Suprapubic skin (tissue), 3 donors: ENCODE measurements at regions not wholly inside any gene's neighbourhood (a gene's known extent, or its start where the extent isn't known, plus 50 kb on each side); places are given as distances from the start of the nearest gene placed in this dataset.

Source experiments
- CTCF ChIP-seq, 2 donors: fragments of 200-600 bp in 1 of 2; fragments of 450-650 bp in 1 of 2; sonication (generic) in 1 of 2; IDR thresholded peaks; one replicate each; pipeline ENCODE4 v1.5.1; 2016 to 2019; ENCODE audit warnings: antibody characterized with exemption in 2 of 2, mild to moderate bottlenecking in 1 of 2, moderate library complexity in 1 of 2
- POLR2A ChIP-seq, 2 donors: fragments of 450-650 bp; IDR thresholded peaks; one replicate each; pipeline ENCODE4 v1.6.1; 2017; ENCODE audit warnings: antibody characterized with exemption in 2 of 2, mild to moderate bottlenecking in 2 of 2, moderate library complexity in 2 of 2

- no peak for TF ChIP-seq CTCF (IDR thresholded peaks at IDR 0.05)
- no peak for TF ChIP-seq POLR2A (IDR thresholded peaks at IDR 0.05)
These were observed 252.8 kb upstream of the BLID start for GRCh38 chr11:122368796-122369195.
